GM06990 (cell line): ENCODE measurements at regions not wholly inside any gene's neighbourhood (a gene's known extent, or its start where the extent isn't known, plus 50 kb on each side); places are given as distances from the start of the nearest gene placed in this dataset.

ENCODE experiments used
- DNase-seq: peaks from one replicate; pipeline ENCODE4 v3.0.0-alpha.2; 2011; ENCODE audit not compliant: insufficient read length; ENCODE audit errors: extremely low read depth
- H3K27me3 ChIP-seq: replicated peaks from 2 replicates; pipeline ENCODE4 v1.6.0; 2011; ENCODE audit warnings: low read length; ENCODE audit not compliant: control insufficient read depth, insufficient read depth
- H3K36me3 ChIP-seq: 2 replicates; pipeline ENCODE4 v1.5.1; 2011; ENCODE audit warnings: low read length; ENCODE audit not compliant: control insufficient read depth, insufficient read depth
- H3K4me3 ChIP-seq: replicated peaks from 2 replicates; pipeline ENCODE4 v1.5.1; 2011; ENCODE audit warnings: low read depth, mild to moderate bottlenecking, control low read depth, low read length
- TF ChIP-seq, protein P1 (sequence below): IDR thresholded peaks from 2 replicates; pipeline ENCODE4 v1.5.1; 2011; ENCODE audit warnings: low read length, control low read depth, mild to moderate bottlenecking, inconsistent platforms; ENCODE audit not compliant: insufficient read depth, poor library complexity, severe bottlenecking

DNA sequence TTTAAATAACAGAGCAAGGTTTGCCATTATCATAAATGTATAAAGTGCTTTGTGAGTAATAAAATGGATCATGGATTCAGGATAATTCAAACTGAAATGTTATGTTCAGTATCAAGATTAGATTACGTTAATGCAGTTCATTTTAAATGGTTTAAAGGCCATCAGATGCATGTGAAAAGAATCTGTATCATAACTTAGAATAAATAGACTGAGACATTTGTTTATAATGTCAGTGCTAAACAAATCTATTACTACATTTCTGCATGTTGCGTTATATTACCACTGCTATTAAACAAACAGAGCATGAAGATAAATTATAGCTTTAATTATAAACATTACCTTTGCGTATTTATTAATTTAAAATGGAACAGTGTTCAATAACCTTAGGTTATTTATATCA, 160.2 kb downstream of the TOX3 start:
- Histone ChIP-seq H3K27me3 (no peaks in the 10 kb centered on the region), H3K4me3 (no peak overlapping the region), H3K36me3 (no peaks in the 10 kb centered on the region)
- no peak for DNase-seq
- TF ChIP-seq, protein P1, sequence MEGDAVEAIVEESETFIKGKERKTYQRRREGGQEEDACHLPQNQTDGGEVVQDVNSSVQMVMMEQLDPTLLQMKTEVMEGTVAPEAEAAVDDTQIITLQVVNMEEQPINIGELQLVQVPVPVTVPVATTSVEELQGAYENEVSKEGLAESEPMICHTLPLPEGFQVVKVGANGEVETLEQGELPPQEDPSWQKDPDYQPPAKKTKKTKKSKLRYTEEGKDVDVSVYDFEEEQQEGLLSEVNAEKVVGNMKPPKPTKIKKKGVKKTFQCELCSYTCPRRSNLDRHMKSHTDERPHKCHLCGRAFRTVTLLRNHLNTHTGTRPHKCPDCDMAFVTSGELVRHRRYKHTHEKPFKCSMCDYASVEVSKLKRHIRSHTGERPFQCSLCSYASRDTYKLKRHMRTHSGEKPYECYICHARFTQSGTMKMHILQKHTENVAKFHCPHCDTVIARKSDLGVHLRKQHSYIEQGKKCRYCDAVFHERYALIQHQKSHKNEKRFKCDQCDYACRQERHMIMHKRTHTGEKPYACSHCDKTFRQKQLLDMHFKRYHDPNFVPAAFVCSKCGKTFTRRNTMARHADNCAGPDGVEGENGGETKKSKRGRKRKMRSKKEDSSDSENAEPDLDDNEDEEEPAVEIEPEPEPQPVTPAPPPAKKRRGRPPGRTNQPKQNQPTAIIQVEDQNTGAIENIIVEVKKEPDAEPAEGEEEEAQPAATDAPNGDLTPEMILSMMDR, result no peak

DNA sequence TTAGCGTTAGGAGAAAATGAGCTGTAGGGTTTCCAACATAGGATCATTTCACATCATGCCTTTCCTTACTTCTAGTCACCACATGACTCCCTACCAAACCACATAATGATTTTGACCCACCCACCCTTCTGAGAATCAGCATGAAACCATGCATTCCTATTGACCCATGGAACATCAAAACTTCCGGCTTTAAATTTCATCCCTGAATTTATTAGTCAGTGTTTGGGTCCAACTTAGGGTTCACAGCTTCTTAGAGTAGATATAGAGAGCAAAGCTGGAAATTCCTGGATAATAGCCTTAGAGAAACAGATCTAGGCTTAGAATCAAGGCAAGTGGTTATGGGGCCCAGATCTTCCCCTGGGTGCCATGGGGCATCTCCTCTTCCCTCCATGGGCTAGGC, 162.6 kb downstream of the TOX3 start:
- TF ChIP-seq, protein P1, result no peak
- H3K36me3 ChIP-seq, result no peaks in the 10 kb centered on the region
- no peak overlapping the region for H3K4me3 ChIP-seq
- DNase-seq, result no peak
- H3K27me3 ChIP-seq, result no peaks in the 10 kb centered on the region

DNA sequence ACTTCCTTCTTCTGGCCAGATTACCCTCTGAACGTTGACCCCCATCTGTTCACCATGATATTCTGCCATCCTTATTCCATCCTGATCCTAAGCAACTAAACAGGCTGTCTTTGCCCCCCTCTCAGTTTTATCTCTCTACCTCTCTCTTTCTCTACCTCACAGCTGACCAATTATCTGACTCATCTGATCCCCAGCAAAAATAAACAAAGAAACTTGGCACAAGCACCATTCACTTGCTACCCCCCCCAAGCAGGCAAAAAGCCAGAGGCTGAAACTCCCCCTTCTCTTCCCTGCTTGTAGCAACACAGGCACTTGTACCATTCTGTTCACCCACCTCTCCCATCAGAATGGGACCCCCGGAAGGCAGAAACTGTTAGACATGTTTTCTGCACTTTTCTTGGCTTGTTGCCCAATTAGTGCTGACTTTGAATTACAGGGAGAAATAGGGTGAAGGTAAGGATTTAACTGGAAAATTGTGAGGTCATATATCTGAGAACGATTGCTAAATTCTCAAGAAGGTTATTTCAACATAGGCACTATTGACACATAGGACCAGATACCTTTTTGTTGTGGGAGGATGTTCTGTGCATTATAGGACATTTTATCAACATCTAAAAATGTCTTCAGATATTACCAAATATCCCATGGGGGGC, 163.2 kb downstream of the TOX3 start:
- no peak overlapping the region for H3K4me3 ChIP-seq
- TF ChIP-seq, protein P1, result no peak
- H3K27me3 ChIP-seq, result no peaks in the 10 kb centered on the region
- no peaks in the 10 kb centered on the region for H3K36me3 ChIP-seq
- no peak for DNase-seq

DNA sequence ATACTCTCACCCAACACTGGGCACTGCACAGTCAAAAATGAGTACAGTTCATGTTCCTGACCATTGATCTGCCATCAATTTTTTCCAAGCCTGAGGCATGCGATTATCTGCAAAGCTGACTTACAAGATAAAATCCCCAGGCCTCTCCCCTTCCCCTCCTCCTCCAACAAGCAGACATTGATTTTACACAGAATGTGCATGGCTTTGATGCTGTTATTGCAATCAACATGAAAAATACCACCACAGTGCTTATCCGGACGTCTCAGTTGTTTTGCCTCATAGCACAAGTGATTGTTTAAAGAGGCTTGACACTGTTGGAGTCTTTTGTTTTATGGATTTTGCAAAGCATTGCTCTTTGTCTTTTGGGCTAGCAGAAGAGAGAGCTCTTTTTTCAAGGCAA, 163.8 kb downstream of the TOX3 start:
- no peak overlapping the region for H3K4me3 ChIP-seq
- no peak for DNase-seq
- H3K27me3 ChIP-seq, result no peaks in the 10 kb centered on the region
- TF ChIP-seq, protein P1, result no peak
- no peaks in the 10 kb centered on the region for H3K36me3 ChIP-seq

DNA sequence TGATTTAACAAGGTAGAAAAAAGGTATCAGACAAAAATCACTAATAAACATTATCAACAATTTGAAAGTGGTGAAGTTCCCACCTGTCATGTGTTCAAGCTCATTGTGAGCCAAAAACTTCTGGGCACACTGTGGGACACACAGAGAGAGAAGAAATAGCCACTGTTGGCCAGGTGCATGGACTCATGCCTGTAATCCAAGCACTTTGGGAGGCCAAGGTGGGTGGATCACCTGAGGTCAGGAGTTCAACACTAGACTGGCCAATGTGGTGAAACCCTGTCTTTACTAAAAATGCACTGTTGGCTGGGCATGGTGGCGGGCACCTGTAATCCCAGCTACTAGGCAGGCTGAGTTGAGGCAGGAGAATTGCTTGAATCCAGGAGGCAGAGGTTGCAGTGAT, 167.4 kb downstream of the TOX3 start:
- no peaks in the 10 kb centered on the region for H3K27me3 ChIP-seq
- H3K36me3 ChIP-seq, result no peaks in the 10 kb centered on the region
- TF ChIP-seq, protein P1, result no peak
- H3K4me3 ChIP-seq, result no peak overlapping the region
- DNase-seq, result no peak
